ENCODE measurements at regions not wholly inside any gene's neighbourhood (a gene's known extent, or its start where the extent isn't known, plus 50 kb on each side); places are given as distances from the start of the nearest gene placed in this dataset.

DNA sequence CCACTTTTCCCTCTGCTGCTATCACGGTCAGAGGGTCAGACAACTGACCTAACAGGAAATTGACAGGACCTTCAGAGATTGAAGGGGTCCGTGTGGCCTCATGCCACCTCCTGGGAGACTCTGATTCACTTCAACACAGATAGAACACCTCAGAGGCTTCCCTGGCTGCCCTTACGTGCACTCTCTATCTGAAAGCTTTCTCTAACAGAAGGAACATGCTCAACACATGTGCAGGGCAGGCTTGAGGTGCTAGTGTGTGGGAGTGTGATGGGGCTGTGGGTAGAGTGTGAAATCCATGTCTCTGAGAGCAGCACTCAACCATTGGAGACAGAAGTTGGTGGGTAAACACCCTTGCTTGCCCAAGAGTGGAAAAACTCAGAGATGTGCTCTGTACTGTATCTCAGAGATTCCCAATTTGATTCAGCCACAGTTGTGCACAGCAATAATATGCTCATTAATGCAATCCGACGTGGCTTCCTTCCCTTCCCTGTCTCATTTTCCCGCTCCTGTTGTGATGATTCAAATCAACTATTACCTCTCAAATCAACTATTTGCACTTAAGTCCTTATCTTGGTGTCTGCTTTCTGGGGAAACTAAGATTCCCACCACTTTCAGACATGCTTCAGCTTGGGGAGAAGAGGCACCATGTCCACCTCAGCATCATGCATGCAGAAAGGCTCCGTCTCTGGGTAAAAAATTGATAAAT, 62.0 kb upstream of the MAGEB2 start (continued):
- TF ChIP-seq ELF4 (CRISPR knock-in tag; IDR thresholded peaks at IDR 0.05; ENCODE audit: borderline replicate concordance), result no peak
- TF ChIP-seq RAD21 (CRISPR knock-in tag; IDR thresholded peaks at IDR 0.05), result no peak
- TF ChIP-seq, protein P1, sequence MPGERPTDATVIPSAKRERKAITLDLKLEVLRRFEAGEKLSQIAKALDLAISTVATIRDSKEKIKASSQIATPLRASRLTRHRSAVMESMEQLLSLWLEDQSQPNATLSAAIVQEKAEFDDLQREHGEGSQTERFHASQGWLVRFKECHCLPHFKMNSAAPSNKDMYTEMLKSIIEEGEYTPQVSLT (CRISPR knock-in tag; IDR thresholded peaks at IDR 0.05; ENCODE audit: borderline replicate concordance, low read depth), result no peak
- no peak for TF ChIP-seq SRF (IDR thresholded peaks at IDR 0.05; ENCODE audit: low read depth, low read length)
- TF ChIP-seq, protein P2, sequence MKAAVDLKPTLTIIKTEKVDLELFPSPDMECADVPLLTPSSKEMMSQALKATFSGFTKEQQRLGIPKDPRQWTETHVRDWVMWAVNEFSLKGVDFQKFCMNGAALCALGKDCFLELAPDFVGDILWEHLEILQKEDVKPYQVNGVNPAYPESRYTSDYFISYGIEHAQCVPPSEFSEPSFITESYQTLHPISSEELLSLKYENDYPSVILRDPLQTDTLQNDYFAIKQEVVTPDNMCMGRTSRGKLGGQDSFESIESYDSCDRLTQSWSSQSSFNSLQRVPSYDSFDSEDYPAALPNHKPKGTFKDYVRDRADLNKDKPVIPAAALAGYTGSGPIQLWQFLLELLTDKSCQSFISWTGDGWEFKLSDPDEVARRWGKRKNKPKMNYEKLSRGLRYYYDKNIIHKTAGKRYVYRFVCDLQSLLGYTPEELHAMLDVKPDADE (CRISPR knock-in tag; IDR thresholded peaks at IDR 0.05), result no peak
- TF ChIP-seq, protein P3, sequence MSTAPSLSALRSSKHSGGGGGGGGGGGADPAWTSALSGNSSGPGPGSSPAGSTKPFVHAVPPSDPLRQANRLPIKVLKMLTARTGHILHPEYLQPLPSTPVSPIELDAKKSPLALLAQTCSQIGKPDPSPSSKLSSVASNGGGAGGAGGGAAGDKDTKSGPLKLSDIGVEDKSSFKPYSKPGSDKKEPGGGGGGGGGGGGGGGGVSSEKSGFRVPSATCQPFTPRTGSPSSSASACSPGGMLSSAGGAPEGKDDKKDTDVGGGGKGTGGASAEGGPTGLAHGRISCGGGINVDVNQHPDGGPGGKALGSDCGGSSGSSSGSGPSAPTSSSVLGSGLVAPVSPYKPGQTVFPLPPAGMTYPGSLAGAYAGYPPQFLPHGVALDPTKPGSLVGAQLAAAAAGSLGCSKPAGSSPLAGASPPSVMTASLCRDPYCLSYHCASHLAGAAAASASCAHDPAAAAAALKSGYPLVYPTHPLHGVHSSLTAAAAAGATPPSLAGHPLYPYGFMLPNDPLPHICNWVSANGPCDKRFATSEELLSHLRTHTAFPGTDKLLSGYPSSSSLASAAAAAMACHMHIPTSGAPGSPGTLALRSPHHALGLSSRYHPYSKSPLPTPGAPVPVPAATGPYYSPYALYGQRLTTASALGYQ (CRISPR knock-in tag; IDR thresholded peaks at IDR 0.05), result no peak
- no peak for TF ChIP-seq SOX6 (IDR thresholded peaks at IDR 0.05)
- TF ChIP-seq SOX6 (CRISPR knock-in tag; IDR thresholded peaks at IDR 0.05), result no peak

DNA sequence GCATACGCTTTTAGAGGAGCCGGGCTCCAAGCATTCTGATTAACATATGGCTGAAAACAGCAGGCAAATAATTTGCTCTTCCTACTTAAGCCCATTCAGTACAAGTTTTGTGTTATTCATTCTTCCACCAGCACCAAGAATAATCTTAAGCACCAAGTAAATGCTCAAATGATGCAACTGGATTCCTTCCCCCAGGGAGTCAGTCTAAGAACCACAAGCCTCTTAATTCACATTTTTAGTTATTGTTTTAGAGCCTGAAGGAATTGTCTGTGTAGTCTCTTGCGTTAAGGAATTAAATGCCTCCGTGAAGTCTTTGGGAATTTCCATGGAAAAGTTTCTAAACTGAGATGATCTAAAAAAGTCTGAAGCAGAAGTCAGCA, 61.5 kb upstream of the MAGEB2 start:
- Histone ChIP-seq H2AFZ (ENCODE audit: low read length) (no peak overlapping the region), H3K79me2 (ENCODE audit: insufficient read depth, low read length) (no peaks in the 10 kb centered on the region), H3K4me1 (ENCODE audit: insufficient read depth, low read length) (no peaks in the 10 kb centered on the region), H3K36me3 (replicated peaks in 1 of 2; ENCODE audit: control insufficient read depth in 1 of 2, insufficient read depth in 2 of 2, low read length in 2 of 2) (no peaks in the 10 kb centered on the region), H4K20me1 (ENCODE audit: insufficient read depth, low read length) (no peaks in the 10 kb centered on the region), H3K27ac (ENCODE audit: extremely low read length, insufficient read depth, low read length) (no peak overlapping the region), H3K27me3 (ENCODE audit: control insufficient read depth in 1 of 2, insufficient read depth in 2 of 2, low read length in 2 of 2) (no peaks in the 10 kb centered on the region), H3K9ac (ENCODE audit: insufficient read depth, low read depth, low read length) (no peak overlapping the region), H3K4me2 (ENCODE audit: low read depth, low read length) (no peak overlapping the region), H3K9me3 (ENCODE audit: low read length) (no peaks in the 10 kb centered on the region), H3K4me3 (replicated peaks in 1 of 3; ENCODE audit: insufficient read depth in 1 of 3, low read depth in 2 of 3, low read length in 3 of 3) (no peak overlapping the region)
- DNase-seq (ENCODE audit: low spot score), result no peak
- in situ Hi-C loops (cut with HindIII; ENCODE audit: extremely low pct_ligation_motif_present, low pct_unique_long_range_greater_than_20kb), result no loop called here
- ChIA-PET POLR2A (no interaction called here), CTCF (ENCODE audit: low intra/inter-chr PET ratio, low total read pairs) (no interaction called here)
- no TSS peak for BruUV-seq (replicated peaks)
- no peak for FAIRE-seq
- intact Hi-C loops (cut with micrococcal nuclease; ENCODE audit: unreplicated experiment), result no loop called here
- WGBS (ENCODE audit: low lambda C conversion rate), result 0% methylated on average over 4 of the region's 4 CpGs
- no peak for ATAC-seq
- TF ChIP-seq ZNF550 (CRISPR knock-in tag; IDR thresholded peaks at IDR 0.05; ENCODE audit: borderline replicate concordance) (no peak), ZKSCAN1 (IDR thresholded peaks at IDR 0.05; ENCODE audit: low read length) (no peak), RNF2 (conservative IDR thresholded peaks at IDR 0.05; ENCODE audit: low read depth) (no peak), ZNF30 (CRISPR knock-in tag; IDR thresholded peaks at IDR 0.05) (no peak), MXI1 (IDR thresholded peaks at IDR 0.05; ENCODE audit: borderline replicate concordance, low read depth, low read length) (no peak), ZNF234 (CRISPR knock-in tag; conservative IDR thresholded peaks at IDR 0.05) (no peak), NAIF1 (CRISPR knock-in tag; IDR thresholded peaks at IDR 0.05; ENCODE audit: borderline replicate concordance) (no peak), SALL1 (CRISPR knock-in tag; IDR thresholded peaks at IDR 0.05) (no peak), RFX5 (IDR thresholded peaks at IDR 0.05; ENCODE audit: low read depth, low read length) (no peak)
- TF ChIP-seq, protein P4, sequence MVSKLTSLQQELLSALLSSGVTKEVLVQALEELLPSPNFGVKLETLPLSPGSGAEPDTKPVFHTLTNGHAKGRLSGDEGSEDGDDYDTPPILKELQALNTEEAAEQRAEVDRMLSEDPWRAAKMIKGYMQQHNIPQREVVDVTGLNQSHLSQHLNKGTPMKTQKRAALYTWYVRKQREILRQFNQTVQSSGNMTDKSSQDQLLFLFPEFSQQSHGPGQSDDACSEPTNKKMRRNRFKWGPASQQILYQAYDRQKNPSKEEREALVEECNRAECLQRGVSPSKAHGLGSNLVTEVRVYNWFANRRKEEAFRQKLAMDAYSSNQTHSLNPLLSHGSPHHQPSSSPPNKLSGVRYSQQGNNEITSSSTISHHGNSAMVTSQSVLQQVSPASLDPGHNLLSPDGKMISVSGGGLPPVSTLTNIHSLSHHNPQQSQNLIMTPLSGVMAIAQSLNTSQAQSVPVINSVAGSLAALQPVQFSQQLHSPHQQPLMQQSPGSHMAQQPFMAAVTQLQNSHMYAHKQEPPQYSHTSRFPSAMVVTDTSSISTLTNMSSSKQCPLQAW (CRISPR knock-in tag; IDR thresholded peaks at IDR 0.05), result no peak
- TF ChIP-seq, protein P5, sequence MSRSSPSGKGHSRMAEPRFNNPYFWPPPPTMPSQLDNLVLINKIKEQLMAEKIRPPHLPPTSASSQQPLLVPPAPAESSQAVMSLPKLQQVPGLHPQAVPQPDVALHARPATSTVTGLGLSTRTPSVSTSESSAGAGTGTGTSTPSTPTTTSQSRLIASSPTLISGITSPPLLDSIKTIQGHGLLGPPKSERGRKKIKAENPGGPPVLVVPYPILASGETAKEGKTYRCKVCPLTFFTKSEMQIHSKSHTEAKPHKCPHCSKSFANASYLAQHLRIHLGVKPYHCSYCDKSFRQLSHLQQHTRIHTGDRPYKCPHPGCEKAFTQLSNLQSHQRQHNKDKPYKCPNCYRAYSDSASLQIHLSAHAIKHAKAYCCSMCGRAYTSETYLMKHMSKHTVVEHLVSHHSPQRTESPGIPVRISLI (CRISPR knock-in tag; IDR thresholded peaks at IDR 0.05; ENCODE audit: borderline replicate concordance), result no peak

Measured in HepG2 (cell line).